LNCaP clone FGC (cell line): ENCODE measurements at regions not wholly inside any gene's neighbourhood (a gene's known extent, or its start where the extent isn't known, plus 50 kb on each side); places are given as distances from the start of the nearest gene placed in this dataset.
A peak's percentile ranks its signal among the peaks of the same experiment; 100 is the strongest.

Experiments used
- DNase-seq: peaks from one replicate; pipeline ENCODE4 v3.0.0-alpha.2; 2011; ENCODE audit warnings: low read depth
- H3K4me3 ChIP-seq: 2 replicates; pipeline ENCODE4 v1.5.1; 2011; ENCODE audit warnings: mild to moderate bottlenecking, low read depth, low read length, control low read depth
- TF ChIP-seq, protein P1 (sequence below): IDR thresholded peaks from 2 replicates; pipeline ENCODE4 v1.5.1; 2012; ENCODE audit warnings: mild to moderate bottlenecking; ENCODE audit not compliant: control insufficient read depth, insufficient read depth; ENCODE audit errors: extremely low read depth

DNA sequence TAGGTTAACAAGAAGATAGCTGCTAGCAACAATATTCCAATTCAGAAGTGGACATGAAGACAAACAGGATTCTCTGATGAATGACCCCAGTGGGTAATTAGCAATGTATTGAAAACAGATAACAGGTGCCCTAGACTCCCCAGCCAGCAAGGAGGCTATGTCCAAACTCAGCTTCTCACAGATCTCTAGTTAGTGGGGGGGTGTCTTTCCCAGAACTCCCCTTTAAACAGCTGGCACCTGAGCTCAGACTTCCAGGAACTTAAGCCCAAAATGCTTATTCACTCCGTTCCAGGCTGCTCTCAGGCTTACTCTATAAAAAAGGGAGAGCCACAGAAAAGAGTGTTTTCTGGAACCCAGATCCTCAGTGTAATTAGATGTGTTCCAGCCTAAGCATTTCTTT lies 423.0 kb upstream of the THBS1 start:
- DNase-seq: no peak
- H3K4me3 ChIP-seq: no peak overlapping the region

DNA sequence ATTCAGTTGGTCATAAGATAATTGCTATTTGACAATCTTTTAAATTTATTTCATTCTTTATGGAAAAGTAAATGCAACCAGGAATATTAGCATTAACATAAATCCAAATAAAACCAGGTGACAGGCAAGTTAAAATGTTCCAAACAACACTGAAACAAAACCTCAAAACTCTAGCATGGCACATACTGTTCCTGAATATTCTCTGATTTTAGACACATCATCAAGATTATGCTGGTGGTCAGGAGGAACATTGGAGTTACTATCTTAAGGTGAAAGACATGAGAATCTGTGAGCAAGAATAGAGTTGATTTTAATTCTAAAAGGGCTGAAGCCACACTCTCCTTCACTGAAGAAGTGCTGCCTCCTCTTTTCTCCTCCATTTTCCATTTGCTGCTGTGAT lies 421.0 kb upstream of the THBS1 start:
- no peak for DNase-seq
- no peak overlapping the region for H3K4me3 ChIP-seq
- TF ChIP-seq, protein P1, sequence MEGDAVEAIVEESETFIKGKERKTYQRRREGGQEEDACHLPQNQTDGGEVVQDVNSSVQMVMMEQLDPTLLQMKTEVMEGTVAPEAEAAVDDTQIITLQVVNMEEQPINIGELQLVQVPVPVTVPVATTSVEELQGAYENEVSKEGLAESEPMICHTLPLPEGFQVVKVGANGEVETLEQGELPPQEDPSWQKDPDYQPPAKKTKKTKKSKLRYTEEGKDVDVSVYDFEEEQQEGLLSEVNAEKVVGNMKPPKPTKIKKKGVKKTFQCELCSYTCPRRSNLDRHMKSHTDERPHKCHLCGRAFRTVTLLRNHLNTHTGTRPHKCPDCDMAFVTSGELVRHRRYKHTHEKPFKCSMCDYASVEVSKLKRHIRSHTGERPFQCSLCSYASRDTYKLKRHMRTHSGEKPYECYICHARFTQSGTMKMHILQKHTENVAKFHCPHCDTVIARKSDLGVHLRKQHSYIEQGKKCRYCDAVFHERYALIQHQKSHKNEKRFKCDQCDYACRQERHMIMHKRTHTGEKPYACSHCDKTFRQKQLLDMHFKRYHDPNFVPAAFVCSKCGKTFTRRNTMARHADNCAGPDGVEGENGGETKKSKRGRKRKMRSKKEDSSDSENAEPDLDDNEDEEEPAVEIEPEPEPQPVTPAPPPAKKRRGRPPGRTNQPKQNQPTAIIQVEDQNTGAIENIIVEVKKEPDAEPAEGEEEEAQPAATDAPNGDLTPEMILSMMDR: no peak

More for the DNA sequence above, 423.0 kb upstream of the THBS1 start:
- TF ChIP-seq, protein P1: no peak

DNA sequence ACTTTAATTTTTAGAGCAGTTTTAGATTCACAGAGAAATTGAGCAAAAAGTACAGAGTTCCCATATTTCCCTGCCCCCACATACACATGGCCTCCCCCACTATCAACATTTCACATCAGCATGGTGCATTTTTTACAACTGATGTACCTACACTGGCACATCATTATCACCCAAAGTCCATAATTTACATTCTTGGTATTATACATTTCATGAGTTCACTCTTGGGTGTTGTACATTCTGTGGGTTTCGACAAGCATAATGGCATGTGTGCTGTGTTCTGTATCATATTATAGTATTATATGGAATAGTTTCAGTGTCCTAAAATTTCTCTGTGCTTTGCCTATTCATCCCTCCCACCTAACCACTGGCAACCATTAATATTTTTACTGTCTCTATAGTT lies 419.8 kb upstream of the THBS1 start:
- no peak for DNase-seq
- TF ChIP-seq, protein P1: no peak
- H3K4me3 ChIP-seq: no peak overlapping the region

DNA sequence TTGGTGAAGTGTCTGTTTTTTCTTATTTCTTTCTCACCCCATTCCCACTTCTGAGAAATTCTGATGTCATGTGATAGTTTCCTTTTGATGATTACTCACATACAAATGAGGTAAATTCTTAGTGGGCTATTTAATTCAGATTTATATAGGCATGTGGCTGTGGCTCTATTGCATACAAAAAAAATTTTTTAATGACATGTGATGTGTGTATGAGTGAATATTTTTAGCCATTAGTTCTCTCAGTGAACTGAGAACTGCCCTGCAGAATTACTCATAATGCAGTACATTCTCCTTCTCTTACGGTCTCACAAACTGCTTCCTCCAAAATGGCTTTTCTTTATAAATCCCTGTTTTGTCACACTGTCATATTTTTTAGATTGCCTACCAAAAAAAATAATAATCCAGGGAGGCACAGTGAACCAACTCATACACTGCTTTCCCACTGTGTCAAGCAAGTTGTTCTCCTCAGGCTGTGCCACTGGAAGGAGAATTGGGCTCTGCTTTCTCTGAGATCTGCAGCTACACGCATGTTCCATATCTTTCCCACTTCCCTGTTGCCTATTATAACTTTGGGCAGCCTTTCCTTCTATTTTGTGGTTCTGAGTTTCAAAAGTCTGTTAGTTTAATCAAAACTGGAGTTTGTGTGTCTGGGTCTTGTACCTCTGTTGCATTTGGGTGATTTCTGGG lies 415.7 kb upstream of the THBS1 start:
- TF ChIP-seq, protein P1: no peak
- no peak for DNase-seq
- H3K4me3 ChIP-seq: no peak overlapping the region

DNA sequence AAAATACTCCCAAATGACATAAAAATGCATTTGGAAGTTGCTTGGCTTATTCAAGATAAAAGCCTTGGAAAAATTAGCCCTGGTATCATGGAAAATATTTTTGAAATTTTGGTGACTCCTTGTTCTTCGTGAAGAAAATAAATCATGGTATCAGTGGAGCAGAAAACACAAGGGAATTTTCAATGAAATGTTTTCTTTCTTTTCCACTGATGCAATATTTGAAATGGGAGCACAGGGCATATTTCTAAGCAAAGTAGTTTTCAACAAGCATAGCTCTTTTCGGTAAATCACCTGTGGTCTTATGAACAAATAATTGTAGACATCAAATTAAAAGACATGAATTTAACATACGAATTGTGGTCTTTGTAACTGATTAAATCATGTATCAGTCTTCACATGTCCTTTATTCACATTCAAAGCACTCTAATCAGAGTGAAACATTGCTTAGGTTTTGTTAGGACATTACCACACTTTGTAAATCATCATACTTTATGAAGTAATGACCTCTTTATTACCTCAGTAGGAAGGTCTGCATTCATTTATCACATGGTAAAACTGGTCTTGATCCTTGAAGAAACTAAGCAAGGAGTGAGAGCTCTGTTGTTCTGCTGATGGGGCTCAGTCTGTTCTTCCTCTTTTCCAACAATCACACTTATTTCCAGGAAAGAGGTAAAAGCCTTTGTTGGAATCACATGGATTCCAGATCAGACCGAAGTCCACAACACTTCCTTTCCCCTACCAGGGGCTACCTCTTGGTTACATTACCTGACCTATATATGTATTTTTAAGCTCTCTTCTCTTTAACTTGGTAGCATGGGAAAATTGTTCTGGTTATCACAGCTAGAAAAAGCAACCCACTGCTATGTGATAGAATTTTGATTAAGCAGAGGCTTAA lies 413.5 kb upstream of the THBS1 start:
- TF ChIP-seq, protein P1: no peak
- DNase-seq: no peak
- no peak overlapping the region for H3K4me3 ChIP-seq

DNA sequence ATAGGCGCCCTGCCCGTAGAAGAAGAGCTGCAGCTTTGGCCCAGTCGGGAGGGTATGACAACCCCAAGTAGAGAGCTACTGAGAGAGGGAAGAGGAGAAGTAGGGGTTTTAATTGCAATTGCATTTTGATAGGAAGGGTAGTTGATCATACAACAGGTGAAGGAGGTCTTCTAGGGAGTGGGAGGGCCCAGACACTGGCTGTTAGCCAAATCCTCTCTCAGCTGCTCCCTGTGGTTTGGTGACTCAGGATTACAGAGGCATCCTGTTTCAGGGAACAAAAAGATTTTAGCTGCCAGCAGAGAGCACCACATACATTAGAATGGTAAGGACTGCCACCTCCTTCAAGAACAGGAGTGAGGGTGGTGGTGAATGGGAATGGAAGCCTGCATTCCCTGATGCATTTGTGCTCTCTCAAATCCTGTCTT lies 408.9 kb upstream of the THBS1 start:
- TF ChIP-seq, protein P1: peak; percentile 50
- H3K4me3 ChIP-seq: no peak overlapping the region
- DNase-seq: peak; percentile 44
